Fibroblast of the aortic adventitia (primary cell): ENCODE measurements at regions not wholly inside any gene's neighbourhood (a gene's known extent, or its start where the extent isn't known, plus 50 kb on each side); places are given as distances from the start of the nearest gene placed in this dataset.

Experiments
- DNase-seq: peaks from one replicate; pipeline ENCODE4 v3.0.0-alpha.2; 2010; ENCODE audit warnings: low read depth
- H3K4me3 ChIP-seq: 2 replicates; pipeline ENCODE4 v1.5.1; 2011; ENCODE audit warnings: low read depth, mild to moderate bottlenecking, control low read depth, low read length, moderate library complexity
- TF ChIP-seq, protein P1 (sequence below): IDR thresholded peaks from 2 replicates; pipeline ENCODE4 v1.5.1; 2011; ENCODE audit warnings: mild to moderate bottlenecking, low read length, control low read depth, inconsistent platforms; ENCODE audit not compliant: insufficient read depth

DNA sequence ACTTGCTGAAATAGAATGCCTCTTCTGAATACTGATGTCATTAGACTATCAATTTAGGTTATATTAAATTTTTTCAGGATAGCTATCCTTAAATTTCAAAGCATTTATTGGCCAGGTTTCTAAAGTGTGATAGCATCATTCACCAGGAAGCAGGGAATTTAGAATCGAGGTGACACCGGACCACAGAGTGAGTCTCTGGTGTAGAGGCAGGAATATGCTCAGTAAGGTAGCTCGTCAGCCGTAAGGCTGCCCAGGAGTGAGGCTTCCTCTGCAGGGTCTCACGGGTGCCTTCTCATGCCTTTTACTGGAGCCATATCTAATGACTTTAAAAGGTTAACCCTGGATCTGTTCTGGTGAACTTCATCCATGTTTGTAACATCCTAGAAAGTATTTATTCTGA lies 170.8 kb upstream of the KLF14 start:
- TF ChIP-seq, protein P1, sequence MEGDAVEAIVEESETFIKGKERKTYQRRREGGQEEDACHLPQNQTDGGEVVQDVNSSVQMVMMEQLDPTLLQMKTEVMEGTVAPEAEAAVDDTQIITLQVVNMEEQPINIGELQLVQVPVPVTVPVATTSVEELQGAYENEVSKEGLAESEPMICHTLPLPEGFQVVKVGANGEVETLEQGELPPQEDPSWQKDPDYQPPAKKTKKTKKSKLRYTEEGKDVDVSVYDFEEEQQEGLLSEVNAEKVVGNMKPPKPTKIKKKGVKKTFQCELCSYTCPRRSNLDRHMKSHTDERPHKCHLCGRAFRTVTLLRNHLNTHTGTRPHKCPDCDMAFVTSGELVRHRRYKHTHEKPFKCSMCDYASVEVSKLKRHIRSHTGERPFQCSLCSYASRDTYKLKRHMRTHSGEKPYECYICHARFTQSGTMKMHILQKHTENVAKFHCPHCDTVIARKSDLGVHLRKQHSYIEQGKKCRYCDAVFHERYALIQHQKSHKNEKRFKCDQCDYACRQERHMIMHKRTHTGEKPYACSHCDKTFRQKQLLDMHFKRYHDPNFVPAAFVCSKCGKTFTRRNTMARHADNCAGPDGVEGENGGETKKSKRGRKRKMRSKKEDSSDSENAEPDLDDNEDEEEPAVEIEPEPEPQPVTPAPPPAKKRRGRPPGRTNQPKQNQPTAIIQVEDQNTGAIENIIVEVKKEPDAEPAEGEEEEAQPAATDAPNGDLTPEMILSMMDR = no peak
- H3K4me3 ChIP-seq = peak overlapping the region; percentile 26
- DNase-seq = no peak

GRCh38 chr7:130906575-130906974 lies 172.6 kb upstream of the KLF14 start:
- peak overlapping the region; percentile 25 for H3K4me3 ChIP-seq
- TF ChIP-seq, protein P1 = no peak
- no peak for DNase-seq

- no peak for DNase-seq
- H3K4me3 ChIP-seq = peak overlapping the region; percentile 0
- TF ChIP-seq, protein P1 = no peak
Measured at GRCh38 chr7:130907439-130907838, 173.4 kb upstream of the KLF14 start.

GRCh38 chr7:130908345-130909160 lies 174.5 kb upstream of the KLF14 start:
- DNase-seq = no peak
- TF ChIP-seq, protein P1 = no peak
- peak overlapping the region; percentile 88 for H3K4me3 ChIP-seq

- TF ChIP-seq, protein P1 = no peak
- peak overlapping the region; percentile 88 for H3K4me3 ChIP-seq
- DNase-seq = no peak
Measured at GRCh38 chr7:130909161-130909836, 175.3 kb upstream of the KLF14 start.

DNA sequence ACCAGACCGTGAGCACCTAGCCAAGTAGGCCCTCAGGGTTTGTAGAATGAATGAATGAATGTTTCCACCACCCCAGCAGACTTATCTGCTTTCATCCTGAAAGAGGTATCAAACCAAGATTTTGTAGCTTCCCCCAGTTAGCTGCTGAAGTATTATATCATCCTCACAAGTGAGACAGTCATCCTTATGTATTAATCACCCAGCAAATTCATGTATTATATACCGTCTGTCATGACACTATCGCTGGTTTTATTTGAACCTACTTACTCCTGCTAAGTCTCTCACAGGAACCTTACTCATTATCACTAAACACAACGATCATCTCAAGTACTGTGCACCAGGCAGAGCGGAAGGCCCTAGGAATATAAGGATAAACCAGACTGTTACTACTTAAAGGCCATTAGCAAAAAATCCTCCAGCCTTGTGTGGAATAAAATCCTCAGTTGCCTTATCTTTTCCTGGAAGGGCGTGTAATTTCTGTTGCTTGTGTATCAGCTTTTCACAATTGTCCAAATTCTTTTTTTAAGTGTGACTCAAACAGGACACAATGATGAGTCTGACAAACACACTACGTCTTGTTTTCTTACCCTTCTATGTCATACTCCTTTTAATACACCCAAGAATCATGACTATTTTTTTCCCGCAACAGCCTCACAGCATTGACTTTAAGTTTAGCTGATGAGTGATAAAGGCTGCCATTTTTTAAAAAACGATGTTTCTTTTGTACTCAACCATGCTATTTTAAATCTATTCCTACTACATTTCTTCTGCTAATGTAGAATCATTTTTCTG lies 176.1 kb upstream of the KLF14 start:
- TF ChIP-seq, protein P1 = no peak
- peak overlapping the region; percentile 88 for H3K4me3 ChIP-seq
- DNase-seq = peak; percentile 75
